GM21528 (cell line): ENCODE measurements at regions not wholly inside any gene's neighbourhood (a gene's known extent, or its start where the extent isn't known, plus 50 kb on each side); places are given as distances from the start of the nearest gene placed in this dataset.
"Not testable (repeated sequence)": the region's sequence is repeated elsewhere in the genome, so short reads cannot be mapped to it uniquely, and the experiment has no call there.

Experiments
- ATAC-seq: cut with Tn5 transposase; IDR thresholded peaks from one replicate; pipeline ENCODE4 v1.9.1; 2021; ENCODE audit warnings: mild to moderate bottlenecking, moderate library complexity; ENCODE audit not compliant: unreplicated experiment, low FRiP score

- no peak for ATAC-seq
Observed at GRCh38 chr16:56029026-56029425, 153.9 kb upstream of the CES5A start.

GRCh38 chr16:56022818-56023217 lies 147.6 kb upstream of the CES5A start:
- ATAC-seq = no peak

- no peak for ATAC-seq
Observed at GRCh38 chr16:56019274-56019673, 144.1 kb upstream of the CES5A start.

- ATAC-seq = no peak
Observed at GRCh38 chr16:56013962-56014552, 138.9 kb upstream of the CES5A start.

GRCh38 chr16:56012482-56012811 lies 137.3 kb upstream of the CES5A start:
- no peak for ATAC-seq

- ATAC-seq = no peak
Observed at GRCh38 chr16:56011808-56012481, 136.8 kb upstream of the CES5A start.

- ATAC-seq = no peak
Observed at GRCh38 chr16:56005958-56006357, 130.8 kb upstream of the CES5A start.

GRCh38 chr16:55999683-56000082 lies 124.5 kb upstream of the CES5A start:
- ATAC-seq = no peak

- ATAC-seq = no peak
Observed at GRCh38 chr16:55993088-55993487, 117.9 kb upstream of the CES5A start.

- no peak for ATAC-seq
Observed at GRCh38 chr16:55992551-55992950, 117.4 kb upstream of the CES5A start.

- no peak for ATAC-seq
Observed at GRCh38 chr16:55991843-55992242, 116.7 kb upstream of the CES5A start.

- no peak for ATAC-seq
Observed at GRCh38 chr16:55989569-55989907, 114.4 kb upstream of the CES5A start.

- not testable (repeated sequence) for ATAC-seq
Observed at GRCh38 chr16:55988850-55989568, 113.8 kb upstream of the CES5A start.

GRCh38 chr16:55988013-55988412 lies 112.8 kb upstream of the CES5A start:
- no peak for ATAC-seq

- no peak for ATAC-seq
Observed at GRCh38 chr16:55982597-55982996, 107.4 kb upstream of the CES5A start.

GRCh38 chr16:55981557-55981956 lies 106.4 kb upstream of the CES5A start:
- ATAC-seq = no peak

GRCh38 chr16:55976815-55977214 lies 101.6 kb upstream of the CES5A start:
- no peak for ATAC-seq

GRCh38 chr16:55971447-55971846 lies 96.3 kb upstream of the CES5A start:
- ATAC-seq = no peak

- no peak for ATAC-seq
Observed at GRCh38 chr16:55968221-55968620, 93.0 kb upstream of the CES5A start.

GRCh38 chr16:55964923-55965475 lies 89.8 kb upstream of the CES5A start:
- ATAC-seq = no peak

- ATAC-seq = no peak
Observed at GRCh38 chr16:55955845-55956244, 80.7 kb upstream of the CES5A start.

- no peak for ATAC-seq
Observed at GRCh38 chr16:55955424-55955823, 80.3 kb upstream of the CES5A start.
